ENCODE measurements at regions not wholly inside any gene's neighbourhood (a gene's known extent, or its start where the extent isn't known, plus 50 kb on each side); places are given as distances from the start of the nearest gene placed in this dataset.
"Not testable (repeated sequence)": the region's sequence is repeated elsewhere in the genome, so short reads cannot be mapped to it uniquely, and the experiment has no call there.

DNA sequence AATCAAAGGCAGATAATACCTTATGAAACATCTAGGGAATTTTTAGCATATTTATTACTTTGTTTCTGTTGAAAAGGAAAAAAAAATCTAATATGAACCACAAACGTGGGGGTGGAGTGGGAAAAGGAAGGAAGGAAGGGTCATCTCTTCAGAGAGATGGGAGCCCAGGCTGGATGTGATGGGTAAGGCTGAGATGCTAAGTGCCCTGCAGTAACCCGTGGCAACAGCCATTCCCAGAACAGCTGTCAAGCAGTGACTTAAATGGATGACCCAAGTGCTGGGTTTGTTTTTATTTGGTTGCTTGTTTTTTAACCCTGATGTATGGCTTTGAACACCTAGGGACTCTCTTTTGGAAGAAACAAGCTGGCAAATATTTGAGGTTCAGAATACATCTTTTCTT is 50.7 kb upstream of the KLF7 start:
- DNase-seq (ENCODE audit: low read depth, low spot score) = no peak

DNA sequence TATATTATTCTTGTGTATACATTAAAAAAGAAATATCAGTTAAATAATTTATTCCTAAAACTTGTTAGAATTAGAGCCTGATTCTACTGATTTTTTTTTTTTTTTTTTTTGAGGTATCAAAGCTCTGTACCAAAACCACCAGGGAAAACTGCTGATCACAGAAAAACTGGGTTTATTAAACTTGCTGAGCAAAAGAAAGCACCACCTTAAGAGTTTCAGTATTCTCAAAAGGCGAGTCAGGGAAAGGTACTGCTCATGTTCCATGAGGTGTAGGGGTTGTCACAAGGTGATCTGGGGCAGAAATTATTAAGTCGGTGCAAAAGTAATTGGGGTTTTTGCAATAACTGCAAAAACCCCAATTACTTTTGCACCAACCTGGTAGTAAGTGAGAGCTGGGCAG is 51.7 kb upstream of the KLF7 start:
- no peak for DNase-seq (ENCODE audit: low read depth, low spot score)

GRCh38 chr2:207219081-207219630 is 53.4 kb upstream of the KLF7 start:
- no peak for DNase-seq (ENCODE audit: low read depth, low spot score)

DNA sequence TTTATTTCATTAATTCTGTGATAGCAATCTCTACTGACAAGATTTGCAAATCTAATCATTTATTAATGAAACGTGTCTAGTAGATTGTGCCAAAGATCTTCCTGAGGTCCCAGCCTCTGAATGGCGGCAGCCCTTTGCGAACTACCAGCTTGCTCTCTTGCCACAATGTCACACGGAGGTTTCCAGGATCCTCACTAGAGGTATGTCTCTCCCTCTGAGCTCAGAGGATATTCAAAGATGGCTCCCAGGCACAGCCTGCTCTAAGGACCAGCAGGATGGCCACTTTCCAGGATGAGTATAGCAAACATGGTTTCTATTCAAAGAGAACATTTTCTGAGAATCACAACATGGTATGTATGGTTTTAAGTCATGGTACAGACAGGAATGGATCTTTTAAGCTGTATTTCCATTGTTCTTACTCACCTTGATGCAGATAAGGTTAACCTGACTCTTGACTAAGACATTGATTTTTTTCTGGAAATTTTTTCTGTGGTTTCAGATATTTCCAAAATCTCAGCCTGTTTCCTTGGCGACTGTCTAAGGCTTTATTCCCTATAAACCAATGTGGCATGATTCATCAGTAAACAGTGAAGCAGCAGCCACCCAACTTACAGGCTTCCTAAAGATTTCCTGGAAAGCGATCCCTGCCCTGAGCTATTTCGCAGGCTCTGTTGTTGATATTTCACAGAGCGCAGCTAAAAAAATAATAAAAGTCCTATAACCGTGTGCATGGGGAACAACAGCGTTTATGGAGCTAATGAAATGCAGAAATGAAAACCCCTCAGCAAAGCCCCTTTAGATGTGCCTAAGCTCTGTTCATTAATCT is 54.1 kb upstream of the KLF7 start:
- no peak for DNase-seq (ENCODE audit: low read depth, low spot score)

- no peak for DNase-seq (ENCODE audit: low read depth, low spot score)
Observed at GRCh38 chr2:207221731-207222130, 56.0 kb upstream of the KLF7 start.

DNA sequence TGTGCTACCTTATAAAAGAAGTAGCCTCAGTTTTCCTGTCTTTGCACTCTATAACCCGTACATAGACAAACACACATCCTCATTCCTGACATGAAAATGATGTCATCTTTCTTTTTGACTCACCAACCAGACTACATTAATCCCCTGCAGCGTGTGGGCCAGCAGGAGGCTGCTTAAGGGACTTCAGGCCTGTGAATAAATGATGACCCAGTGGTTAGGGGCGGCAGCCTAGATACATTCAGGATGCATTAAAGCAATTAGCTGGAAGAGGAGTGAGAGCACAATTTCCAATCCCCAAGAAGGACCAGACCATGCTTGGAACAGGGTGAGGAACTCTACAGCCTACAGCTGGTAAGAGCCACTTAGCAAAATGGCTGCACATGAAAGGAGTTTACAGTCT is 57.3 kb upstream of the KLF7 start:
- no peak for DNase-seq (ENCODE audit: low read depth, low spot score)

DNA sequence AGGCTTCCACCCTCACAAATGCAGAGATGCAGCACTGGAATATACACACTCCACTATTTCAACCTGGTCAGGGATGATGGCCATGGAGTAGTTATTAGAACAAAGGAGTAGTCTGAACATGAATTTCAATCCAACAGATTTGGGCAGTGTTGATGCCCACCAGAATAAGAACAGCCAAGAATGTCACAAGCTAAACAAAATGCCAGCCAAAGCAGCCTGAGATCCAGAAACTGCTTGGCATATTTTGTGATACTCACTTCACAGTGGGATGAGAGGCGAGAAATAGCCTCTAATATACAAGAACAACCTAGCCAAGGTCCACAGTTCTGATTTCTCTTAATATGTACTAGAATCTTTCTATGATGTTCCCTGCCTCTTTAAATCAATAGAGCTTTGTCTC is 58.6 kb upstream of the KLF7 start:
- no peak for DNase-seq (ENCODE audit: low read depth, low spot score)

- DNase-seq (ENCODE audit: low read depth, low spot score) = no peak
Observed at GRCh38 chr2:207224791-207225482, 59.2 kb upstream of the KLF7 start.

DNA sequence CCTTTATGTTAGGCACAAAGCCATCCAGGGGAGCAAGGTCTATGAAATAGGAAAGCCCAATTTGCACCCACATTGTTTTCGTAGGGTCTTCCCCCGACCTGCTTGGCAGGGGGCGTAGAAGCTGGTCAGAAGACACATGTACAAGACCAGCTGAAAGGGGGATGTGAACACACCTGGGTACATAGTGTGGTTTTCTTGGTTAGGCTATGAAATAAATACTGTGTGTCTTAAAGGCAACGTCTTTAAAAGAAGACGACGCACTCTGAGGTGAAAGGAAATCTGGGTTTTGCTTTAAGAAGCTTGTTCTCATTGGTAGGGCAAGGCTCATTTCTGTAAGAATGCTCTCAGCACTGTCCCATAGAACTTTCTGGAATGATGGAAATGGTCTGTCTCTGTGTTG is 60.0 kb upstream of the KLF7 start:
- DNase-seq (ENCODE audit: low read depth, low spot score) = no peak

GRCh38 chr2:207226243-207226642 is 60.5 kb upstream of the KLF7 start:
- no peak for DNase-seq (ENCODE audit: low read depth, low spot score)

GRCh38 chr2:207226671-207227061 is 60.9 kb upstream of the KLF7 start:
- no peak for DNase-seq (ENCODE audit: low read depth, low spot score)

DNA sequence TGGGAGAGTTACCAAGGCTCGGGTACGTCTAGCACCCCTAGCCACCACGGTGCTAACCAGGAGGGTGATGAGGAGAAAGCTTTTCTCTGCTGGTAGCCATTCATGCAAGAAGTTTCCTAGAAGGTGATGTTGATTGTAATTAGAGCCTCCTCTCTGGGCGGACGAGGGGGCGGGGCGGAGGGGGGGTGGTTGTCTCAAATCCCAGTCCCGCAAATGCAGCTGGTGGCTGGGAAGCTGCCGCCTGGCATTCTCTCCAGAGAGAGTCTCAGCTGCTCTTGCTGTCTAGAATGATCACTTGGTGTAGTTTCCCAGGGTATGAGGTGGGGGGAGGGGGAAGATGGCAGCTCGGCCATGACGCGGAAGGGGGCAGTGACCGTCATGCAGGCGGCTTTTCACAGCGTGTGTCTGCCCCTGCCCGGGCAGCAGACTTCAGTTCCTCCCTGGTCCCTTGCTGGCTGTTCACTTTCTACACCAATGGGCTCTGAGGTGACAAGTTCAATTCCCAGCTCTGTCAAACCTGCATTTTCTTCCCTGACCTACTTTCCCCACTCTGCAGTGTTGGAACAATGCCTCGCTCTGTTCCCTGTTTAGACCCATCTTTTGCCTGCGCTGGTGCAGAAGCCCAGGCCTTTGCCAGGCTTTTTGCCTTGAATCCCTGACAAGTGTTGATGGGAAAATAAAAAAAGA is 61.5 kb upstream of the KLF7 start:
- no peak for DNase-seq (ENCODE audit: low read depth, low spot score)

DNA sequence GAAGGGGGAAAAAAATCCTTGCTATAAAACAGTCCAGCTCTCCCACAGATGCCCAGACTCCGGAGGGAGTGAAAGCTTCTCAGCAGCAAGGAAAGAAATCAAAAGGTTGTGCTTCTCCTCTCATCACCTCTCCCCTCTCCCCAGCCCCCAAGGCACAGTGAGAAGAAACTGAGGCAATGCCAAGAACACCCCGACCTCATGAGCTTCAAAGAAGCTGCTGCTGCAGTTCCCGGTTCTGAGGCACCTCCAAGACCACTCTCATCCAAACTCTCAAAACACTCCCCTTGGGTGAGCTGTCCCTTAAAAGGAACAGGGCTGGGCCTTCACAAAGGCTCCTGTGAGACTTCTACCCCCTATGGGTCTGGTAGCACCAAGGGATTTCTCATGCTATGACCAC is 62.0 kb upstream of the KLF7 start:
- no peak for DNase-seq (ENCODE audit: low read depth, low spot score)

- no peak for DNase-seq (ENCODE audit: low read depth, low spot score)
Observed at GRCh38 chr2:207228402-207228801, 62.7 kb upstream of the KLF7 start.

GRCh38 chr2:207229161-207229560 is 63.4 kb upstream of the KLF7 start:
- no peak for DNase-seq (ENCODE audit: low read depth, low spot score)

DNA sequence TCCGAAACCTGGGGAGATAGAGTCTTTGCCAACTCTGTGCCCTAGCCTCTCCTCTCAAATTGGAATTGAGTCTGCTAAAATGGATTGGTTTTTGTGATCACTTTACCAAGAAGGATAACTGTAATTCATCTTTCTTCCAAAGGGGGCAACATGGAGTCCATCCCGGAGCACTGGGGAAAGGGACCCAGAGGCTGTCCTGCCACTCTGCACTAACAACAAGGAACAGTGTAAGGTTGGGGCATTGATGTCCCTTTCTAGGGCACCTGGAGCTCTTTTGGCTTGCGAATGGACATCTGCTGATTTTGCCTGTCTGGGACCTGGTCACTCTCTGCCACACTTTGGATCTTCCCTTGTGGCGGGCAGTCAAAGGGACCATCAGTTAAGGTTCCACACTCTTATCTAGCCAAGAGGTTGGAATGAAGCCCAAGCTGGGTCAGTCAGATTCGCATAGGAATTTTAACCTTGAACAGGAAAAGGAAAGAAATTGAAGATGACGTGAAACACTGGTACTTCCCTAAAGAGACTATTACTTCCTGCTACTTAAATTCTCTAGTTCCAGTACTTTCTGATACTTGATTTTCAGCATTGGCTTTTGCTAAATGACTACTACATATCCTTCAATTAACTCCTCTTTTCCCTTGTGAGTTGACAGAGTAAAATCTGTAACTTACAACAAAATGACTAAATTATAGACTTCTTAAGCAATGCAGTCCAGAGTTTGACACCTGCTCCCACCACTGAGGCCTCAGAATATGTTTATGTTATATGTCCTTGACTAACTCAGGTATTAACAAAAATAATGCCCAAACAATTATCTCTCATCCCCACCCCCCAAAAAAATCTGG is 64.7 kb upstream of the KLF7 start:
- DNase-seq (ENCODE audit: low read depth, low spot score) = no peak

DNA sequence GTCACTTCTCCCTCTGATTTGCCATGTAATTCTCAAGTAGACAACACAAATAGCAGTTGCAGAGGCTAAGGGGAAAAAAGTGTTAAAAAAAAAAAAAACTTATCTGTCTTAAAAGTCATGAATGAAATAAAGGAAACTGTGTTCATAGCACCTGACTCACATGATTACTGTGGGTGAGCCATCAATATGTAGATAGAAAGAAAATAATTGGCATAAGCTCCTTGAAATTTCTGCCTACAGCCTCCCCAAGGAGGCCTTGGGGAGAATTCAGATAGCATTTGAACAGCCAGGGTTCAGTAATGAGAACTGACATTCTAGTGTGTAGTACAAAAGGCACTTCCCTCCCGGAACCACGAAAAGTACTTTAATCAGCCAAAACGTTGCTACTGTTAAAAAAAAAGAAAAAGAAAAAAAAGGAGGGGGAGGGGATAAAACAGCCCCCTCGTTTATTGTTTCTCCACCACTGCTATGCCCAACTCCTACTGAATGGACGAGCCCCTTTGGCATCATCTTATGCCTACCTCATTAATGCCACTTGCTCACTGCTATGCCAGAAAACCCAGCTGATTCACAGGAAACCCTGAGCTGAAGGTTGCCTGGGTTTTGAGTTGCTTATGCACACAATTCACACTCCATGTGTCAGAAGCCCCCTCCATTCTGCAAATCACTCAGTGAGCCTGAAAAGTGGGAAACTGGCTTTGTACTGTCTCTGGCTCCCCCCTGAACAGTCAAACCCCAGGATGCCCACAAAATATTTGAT is 65.5 kb upstream of the KLF7 start:
- DNase-seq (ENCODE audit: low read depth, low spot score) = no peak

GRCh38 chr2:207231967-207232366 is 66.2 kb upstream of the KLF7 start:
- DNase-seq (ENCODE audit: low read depth, low spot score) = no peak

- not testable (repeated sequence) for DNase-seq (ENCODE audit: low read depth, low spot score)
Observed at GRCh38 chr2:207233141-207233540, 67.4 kb upstream of the KLF7 start.

DNA sequence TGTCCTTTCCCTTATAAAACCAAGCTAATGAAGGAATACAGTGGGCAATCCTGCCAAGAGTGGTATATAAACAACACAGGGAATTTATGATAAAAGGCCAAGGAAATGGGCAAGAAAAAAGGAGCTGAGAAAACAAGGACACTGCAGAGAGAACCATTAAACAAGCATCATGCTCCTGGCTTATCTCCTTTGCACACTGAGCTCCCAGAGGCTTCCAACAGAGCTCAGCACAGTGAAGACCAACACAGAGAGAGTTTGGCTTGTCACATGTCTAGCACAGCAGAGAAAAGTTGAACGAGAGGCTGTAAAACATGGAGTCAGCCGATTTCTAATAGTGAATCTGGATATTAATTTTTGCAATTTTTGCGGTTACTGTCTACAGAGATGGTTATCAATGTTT is 68.0 kb upstream of the KLF7 start:
- no peak for DNase-seq (ENCODE audit: low read depth, low spot score)

GRCh38 chr2:207235621-207236020 is 69.9 kb upstream of the KLF7 start:
- no peak for DNase-seq (ENCODE audit: low read depth, low spot score)
